Limb (tissue), 2 donors: ENCODE measurements at regions not wholly inside any gene's neighbourhood (a gene's known extent, or its start where the extent isn't known, plus 50 kb on each side); places are given as distances from the start of the nearest gene placed in this dataset.
"Not testable (repeated sequence)": the region's sequence is repeated elsewhere in the genome, so short reads cannot be mapped to it uniquely, and the experiment has no call there.

Source experiments
- DNase-seq, 2 donors: peaks; one replicate each; pipeline ENCODE4 v3.0.0-alpha.2; 2016; ENCODE audit errors: extremely low spot score in 2 of 2

DNA sequence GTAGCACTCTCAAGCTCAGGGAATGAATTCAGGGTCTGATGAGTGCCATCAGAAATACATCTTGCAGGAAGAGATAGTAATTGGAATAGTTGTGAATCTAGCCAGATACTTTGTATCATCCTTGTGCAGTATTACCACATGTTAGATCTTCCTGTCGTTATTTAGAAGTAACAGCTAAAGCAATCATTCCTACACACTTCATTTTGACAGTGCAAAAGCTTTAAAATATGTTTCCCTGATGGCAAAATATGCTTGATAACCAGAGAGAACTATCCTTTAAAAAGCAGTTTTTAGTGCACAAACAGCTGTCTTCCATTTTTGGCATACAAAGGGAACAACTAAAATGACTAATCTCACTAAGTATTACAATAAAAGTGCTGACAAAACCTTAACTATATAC, 149.5 kb upstream of the SLC38A2 start:
- DNase-seq: no peak

DNA sequence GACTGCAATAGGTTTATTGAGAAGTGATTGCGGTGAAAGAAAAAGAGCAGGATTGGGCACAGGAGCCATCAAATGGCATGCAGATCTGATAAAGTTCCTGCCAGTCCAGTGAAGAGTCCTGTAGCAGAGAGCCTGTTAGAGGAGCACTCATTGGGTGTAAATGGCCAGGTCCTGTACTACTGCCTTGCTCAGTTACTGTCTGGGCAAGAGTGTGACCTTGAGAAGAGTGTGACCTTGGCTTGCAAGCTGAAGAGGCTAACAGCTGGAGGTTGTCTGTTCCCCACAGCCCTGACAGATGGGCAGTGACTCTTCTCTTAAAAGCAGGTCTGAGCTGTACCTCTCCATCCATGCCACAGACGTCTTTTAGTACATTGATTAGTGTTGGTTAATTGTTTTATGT, 148.6 kb upstream of the SLC38A2 start:
- DNase-seq: no peak

DNA sequence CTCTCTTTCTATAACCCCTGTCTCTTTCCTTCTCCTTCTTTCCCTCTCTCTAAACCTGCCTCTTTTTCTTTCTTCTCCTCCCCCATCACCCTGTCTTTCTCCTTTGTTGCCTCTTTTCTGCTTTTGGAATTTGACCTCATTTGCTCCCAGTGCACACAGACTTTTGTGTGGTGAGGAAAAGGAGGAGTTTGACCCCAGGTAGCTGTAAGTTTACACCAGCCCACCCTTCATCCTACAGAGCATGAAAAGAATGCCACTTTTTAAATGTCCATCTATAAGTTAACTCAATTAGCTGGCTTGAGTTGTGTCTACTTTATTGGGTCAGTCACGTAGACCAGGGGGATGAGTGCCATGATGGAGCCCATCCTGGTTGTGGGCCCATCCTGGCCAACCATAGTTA, 146.8 kb upstream of the SLC38A2 start:
- no peak for DNase-seq

DNA sequence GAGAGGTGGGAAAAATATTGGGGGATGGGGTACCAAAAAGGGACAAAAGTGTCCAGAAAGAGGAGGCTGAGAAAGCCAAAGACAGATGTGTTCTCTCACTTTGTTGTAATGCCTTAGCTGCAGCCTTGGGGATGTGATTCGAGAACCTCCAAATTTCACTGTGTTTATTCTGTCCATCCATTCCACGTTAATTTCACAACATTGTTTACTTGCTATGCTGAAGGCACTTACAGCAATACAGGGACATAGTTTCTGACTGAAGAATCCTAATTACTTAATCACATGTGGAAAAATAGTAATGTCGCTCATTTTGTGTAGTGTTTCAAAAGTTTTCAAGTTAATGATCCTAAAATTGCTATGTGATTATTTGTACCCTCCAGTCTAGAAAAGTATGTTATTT, 146.2 kb upstream of the SLC38A2 start:
- DNase-seq: no peak

DNA sequence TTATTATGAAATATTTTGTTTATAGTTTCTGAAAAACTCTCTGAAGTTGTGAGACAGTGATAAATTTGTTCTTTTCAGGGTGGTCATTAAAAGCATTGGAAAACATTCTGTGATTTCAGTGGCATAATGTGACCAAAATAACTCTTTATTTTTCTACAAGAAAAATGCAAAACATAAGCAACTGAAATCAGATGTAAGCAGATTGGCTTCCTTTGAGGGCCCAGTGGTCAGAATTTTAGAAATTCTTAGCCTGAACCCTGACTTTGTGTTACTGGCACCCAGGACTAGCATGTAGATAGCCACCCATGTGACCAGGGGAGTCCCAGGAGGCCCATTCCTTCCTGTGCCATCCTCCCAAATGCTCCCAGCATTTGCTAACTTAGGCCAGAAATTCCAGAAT, 145.6 kb upstream of the SLC38A2 start:
- DNase-seq: no peak

DNA sequence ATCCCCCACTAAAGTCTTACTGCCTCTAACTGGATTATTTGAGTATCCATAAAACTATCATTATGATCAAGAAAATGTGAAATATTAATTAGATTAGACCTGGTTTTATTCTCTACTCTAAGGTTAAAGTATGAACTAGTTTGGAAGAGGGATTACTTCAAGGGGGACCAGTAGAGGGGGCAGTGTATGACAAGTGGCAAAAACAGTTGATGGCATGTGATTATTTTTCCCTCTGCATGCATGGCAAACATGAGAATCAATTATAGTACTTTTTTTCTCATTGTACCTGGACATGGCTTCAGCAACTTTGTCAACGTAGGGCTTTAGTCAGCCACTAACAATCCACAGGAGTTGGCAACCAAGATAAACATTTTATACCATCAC, 145.0 kb upstream of the SLC38A2 start:
- no peak for DNase-seq

DNA sequence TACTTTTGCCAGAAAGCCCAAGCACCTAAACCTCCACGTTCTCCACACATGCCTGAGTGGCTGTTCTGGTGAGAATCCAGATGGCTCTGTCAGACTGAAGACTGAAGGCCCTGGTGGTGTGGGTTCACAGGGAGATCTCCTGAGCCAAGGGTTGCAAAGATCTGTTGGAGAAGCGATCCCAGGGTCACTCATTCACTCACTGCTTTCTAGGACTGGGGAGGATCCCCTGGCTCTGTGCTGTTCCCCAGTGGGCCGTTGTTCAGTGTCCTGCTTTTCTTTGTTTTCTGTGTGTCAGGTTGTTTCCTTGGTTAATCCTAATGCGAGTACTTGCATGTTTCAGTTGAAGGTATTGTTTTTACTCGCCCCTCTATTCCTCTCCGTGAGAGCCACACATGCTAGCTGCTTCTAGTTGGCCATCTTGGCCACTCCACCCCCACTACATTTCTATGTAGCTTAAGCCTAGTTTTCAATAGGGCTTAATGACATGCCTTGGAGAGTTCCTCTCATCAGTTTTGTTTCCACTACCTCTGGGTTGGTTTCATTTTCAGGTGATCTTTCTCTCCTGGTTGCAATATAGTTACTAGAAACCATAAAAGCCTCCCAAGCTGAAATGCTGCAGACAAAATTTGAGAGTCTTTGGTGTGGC, 144.5 kb upstream of the SLC38A2 start:
- no peak for DNase-seq

DNA sequence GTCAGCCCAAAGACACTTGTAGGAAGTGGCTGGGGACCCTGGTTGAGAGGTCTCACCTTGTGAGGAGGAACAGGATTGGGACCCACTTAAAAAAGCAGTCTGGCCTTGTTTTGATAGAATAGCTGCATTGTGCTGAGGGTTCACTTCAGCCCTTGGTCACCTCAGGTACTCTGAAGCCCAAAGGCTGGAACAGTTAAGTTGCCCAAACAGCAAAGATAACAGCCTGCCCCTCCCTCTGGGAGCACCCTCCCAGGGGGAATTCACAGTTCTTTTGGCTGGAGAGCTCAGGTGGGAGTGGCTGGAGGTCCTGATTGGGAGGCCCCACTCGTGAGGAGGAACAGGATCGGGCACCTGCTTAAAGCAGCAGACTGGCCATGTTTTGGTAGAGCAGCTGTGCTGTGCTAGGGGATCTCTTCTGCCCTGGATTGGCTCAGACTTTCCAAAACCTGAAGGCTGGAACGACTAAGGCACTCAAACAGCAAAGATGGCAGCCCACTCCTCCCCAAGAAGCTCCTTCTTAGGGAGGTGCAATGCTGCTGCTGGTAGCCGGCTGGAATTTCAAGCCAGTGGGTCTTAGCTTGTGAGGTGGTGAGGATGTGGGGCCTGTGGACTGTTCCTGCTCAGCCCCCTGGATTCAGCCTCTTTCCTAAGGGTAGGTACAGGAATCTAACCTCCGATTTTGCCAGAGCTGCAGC, 143.8 kb upstream of the SLC38A2 start:
- DNase-seq: no peak

DNA sequence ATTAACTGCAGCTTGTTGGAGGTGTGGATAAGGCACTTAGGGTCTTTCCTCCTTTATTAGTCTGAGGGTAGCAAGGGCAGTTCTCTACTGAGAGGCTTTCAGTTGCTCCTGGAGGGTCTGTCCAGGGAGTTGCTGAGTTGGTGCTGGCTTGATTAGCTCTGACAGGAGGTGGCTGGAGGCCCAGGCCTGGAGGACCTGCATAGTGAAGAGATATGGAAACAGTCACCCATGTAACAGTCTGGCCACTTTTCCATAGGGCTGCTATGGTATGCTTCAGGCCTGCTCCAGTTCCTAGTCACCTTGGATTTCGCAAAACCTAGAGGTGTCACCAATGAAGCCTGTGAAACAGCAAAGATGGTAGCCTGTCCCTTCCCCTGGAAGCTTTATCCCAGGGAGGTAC, 143.3 kb upstream of the SLC38A2 start:
- DNase-seq: no peak

DNA sequence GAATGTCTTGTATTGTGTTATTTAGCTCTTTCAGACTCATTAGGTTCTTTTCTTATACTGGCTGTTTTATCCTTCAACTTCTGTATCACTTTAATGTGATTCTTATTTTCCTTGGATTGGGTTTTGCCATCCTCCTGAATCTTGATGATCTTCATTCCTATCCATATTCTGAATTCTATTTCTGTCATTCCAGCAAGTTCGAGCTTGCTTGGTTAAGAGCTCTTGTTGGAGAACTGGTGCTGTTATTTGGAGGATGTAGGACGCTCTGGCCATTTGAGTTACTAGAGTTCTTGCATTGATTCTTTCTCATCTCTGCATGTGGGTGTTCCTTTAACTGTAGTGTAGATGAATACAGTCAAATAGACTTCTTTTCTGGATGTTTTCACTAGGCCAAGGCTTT, 142.3 kb upstream of the SLC38A2 start:
- no peak for DNase-seq

DNA sequence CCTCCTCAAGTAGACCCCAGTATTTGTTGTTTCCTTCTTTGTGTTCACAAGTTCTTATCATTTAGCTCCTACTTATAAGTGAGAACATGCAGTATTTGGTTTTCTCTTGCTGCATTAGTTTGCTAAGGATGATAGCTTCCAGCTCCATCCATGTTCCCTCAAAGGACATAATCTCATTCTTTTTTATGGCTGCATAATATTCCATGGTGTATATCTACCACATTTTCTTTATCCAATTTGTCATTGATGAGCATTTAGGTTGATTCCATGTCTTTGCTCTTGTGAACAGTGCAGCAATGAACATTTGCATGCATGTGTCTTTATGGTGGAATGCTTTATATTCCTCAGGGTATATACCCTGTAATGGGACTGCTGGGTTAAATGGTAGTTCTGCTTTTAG, 137.7 kb upstream of the SLC38A2 start:
- not testable (repeated sequence) for DNase-seq

DNA sequence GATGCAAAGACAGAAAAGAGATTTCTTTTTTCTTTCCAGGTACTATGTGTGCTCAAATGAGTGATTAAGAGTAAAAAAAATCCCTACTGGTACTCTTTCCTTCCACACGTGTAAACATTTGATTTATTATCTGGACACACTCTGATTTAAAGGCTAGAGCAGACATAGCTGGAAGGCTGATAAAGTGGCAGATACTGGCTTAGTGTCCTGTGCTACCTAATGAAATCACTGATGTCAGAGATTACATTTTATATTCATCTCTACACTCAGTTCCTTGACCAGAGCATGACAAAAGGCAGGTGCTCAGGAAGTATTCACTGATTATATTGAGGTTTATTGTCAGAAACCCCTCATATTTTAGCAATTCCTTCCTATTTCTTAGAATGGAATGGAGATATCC, 136.6 kb upstream of the SLC38A2 start:
- DNase-seq: no peak

DNA sequence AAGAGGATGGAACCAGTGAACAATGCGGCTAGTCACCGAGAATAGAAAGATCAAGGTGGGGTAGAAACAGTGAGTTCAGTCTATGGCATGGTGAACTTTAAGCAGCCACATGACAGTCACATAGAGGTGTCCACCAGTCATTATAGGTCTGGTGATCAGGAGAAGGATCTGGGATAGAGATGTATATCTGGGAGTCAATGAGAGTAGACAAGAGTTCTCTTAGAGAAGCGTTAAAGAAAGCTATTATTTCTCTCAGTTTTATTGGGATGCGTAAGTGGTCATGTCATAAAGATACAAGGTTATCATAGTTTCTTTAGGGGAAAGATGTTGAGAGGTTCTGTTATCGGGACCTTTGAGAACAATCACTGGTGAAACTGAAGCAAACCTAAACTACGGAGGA, 136.1 kb upstream of the SLC38A2 start:
- no peak for DNase-seq

DNA sequence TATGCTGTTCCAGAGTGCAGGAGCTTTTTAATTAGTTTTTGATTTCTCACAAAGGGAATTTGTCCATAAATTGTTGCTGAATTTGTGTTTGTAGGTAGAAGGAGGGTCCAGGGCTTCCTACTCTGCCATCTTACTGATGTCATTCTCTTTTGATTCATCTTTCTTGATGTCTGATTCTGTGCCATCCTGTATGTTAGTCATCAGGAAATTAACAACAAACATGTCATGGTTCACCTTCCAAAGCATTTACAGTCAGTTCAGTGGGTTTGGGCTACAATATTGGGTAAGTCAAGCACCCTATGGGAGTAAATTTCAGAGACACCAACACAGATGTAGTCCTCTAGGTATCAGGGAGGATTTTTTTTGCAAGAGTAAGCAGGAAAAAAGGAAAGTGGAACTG, 135.2 kb upstream of the SLC38A2 start:
- DNase-seq: no peak

DNA sequence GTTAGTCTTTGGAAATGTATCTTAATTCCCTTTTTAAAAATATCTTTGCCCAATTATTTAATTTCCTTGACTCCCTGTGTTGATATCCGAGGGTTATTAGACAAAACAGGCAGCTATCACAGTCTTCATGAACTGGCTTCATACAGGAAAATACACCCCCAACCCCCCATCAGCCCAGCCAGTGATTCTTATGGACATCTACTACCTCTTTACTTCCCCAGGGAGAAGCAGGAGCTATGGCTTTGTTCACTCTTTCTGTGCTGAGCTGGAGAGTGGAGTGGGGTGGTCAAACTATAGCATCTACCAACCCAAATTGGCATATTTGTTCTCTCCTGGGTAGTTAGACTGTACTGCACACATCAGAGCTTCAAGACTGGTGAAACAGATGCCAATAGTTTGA, 134.4 kb upstream of the SLC38A2 start:
- no peak for DNase-seq

DNA sequence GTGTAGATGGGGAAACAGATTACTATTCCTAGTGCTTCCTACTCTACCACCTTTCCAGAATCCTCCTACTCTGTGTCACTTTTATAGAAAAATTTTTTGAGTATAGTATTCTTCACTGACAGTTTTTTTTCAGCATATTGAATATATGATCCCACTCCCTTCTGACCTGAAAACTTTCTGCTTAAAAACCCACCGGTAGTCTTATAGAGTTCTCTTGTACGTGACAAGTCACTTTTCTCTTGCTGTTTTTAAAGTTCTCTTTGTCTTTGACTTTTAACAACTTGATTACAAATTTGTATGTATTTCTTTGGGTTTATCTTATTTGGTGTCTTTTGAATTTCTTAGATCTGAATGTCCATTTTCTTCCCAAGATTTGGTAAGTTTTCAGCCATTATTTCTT, 133.6 kb upstream of the SLC38A2 start:
- no peak for DNase-seq

DNA sequence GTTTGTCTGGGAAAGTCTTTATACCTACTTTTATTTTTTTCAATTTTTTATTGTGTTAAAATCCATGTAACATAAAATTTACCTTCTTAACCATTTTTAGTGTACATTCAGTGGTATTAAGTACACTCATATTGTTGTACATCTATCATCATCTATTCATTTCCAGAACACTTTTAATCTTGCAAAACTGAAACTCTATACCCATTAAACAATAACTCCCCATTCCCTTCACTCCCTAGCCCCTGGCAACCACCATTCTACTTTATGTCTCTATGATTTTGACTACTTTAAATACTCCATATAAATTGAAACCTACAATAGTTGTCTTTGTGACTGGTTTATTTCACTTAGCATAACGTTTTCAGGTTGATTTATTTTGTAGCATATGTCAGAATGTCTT, 131.9 kb upstream of the SLC38A2 start:
- DNase-seq: no peak

DNA sequence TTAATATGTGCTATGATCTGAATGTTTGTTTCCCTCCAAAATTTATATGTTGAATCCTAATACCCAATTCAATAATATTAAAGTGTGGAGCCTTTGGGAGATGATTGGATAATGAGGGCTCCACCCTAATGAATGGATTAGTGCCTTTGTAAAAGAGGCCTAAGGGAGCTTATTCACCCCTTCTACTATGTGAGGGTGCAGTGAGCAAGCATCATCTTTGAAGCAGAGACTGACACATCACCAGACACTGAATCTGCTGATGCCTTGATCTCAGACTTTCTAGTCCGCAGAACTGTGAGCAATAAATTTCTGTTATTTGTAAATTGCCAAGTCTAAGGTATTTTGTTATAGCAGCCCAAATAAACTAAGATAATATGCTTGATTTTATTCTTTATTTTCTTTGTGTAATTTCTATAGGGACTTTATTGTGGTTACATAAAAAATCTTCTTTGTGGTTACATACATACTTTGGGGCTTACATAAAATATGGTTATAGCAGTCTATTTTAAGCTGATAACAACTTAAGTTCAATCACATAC, 131.1 kb upstream of the SLC38A2 start:
- DNase-seq: no peak

DNA sequence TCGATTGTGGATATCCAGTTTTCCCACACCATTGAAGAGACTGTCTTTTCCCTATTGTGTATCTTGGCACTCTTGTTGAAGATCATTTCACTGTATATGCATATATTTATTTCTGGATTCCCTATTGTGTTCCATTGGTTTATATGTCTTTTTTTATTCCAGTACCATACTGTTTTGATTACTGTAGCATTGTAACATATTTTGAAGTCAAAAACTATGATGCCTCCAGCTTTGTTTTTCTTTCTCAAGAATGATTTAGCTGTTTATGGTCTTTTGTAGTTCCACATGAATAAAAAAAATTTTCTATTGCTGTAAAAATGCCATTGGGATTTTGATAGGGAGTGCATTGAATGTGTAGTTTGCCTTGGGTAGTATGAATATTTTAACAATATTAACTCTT, 128.1 kb upstream of the SLC38A2 start:
- no peak for DNase-seq

DNA sequence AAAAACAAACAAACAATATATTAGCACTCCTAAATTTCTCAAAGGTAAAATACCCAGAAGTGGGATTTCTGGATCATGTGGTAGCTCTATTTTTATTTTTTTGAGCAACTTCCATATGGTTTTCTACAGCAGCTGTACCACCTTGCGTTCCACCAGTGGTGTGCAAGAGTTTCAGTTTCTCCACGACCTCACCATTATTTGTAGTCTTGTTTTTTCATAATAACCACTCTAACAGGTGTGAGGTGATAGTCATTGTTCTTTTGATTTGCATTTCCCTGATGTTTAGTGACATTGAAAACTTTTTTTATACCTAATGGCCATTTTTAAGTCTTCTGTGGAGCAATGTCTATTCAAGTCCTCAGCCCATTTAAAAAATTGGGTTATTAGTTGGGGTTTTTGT, 127.3 kb upstream of the SLC38A2 start:
- no peak for DNase-seq

DNA sequence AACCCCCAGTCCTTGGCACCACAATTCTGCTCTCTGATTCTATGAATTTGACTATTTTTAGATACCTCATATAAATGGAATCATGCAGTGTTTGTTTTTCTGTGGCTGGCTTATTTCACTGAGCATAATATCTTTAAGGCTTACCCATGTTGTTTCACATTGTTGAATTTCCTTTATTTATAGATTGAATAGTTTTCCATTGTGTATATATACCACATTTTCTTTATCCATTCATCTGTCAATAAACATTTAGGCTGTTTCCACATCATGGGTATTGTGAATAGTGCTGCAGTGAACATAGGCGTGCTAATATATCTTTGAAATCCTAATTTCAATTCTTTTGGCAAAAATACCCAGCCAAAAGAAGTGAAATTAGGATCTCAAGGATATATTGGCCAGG, 126.7 kb upstream of the SLC38A2 start:
- DNase-seq: no peak

DNA sequence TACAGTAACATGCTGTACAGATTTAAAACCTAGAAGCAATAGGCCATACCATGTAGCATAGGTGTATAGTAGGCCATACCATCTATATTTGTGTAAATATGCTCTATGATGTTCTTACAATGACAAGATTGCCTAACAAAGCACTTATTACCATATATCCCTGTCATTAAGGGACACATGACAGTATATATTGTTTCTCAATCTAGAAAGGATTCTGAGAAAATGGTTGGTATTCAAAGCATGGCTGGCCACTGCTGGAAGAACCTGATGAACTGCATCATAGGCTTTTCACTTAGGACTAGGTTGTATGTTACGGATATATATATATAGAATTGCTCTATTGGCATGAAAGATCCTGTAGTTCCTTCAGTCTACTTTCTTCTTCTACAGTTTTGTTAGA, 125.2 kb upstream of the SLC38A2 start:
- no peak for DNase-seq

DNA sequence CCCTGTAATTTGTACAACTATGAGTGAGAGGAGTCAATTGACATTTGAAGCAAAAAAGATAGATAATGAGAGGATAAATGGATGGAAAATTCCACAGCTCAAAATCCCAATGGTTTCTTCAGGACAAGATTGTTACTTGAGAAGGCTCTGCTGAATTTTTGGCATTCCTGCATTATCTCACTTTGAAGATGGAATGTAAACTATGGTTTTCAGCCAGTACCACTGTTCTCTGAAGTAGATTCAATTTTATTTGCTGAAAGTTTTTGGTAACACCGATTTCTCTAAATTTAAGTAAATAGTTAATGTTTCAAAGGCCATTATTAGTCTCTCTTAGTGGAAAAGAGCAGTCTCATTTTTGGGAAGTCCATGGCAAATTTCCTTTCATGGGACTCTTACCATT, 121.9 kb upstream of the SLC38A2 start:
- no peak for DNase-seq

DNA sequence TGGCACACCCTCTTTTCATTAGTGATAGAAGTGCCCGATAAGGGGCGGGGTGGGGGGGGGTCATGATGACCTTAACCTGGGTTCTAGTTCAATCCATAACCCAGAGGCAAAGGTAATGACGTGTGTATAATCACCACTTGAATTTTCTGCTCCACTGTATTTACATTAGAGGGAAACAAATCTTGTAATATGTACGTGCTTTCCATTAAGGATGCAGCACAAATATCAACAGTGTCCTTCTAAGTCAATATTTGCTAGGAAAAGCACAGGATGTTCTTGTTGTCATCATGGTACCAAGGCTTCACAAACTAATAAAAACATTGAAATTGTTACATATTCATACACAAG, 121.2 kb upstream of the SLC38A2 start:
- DNase-seq: no peak
